ENCODE measurements at regions not wholly inside any gene's neighbourhood (a gene's known extent, or its start where the extent isn't known, plus 50 kb on each side); places are given as distances from the start of the nearest gene placed in this dataset.

GRCh38 chr5:110027527-110028322 lies 338.0 kb downstream of the MAN2A1 start:
- H3K4me1 ChIP-seq, result no peaks in the 10 kb centered on the region
- no peak for TF ChIP-seq POLR2A (IDR thresholded peaks at IDR 0.05)
- TF ChIP-seq POLR2AphosphoS5 (IDR thresholded peaks at IDR 0.05; ENCODE audit: insufficient read depth in 1 of 2, low read depth in 1 of 2), result no peak
- TF ChIP-seq, protein P1, sequence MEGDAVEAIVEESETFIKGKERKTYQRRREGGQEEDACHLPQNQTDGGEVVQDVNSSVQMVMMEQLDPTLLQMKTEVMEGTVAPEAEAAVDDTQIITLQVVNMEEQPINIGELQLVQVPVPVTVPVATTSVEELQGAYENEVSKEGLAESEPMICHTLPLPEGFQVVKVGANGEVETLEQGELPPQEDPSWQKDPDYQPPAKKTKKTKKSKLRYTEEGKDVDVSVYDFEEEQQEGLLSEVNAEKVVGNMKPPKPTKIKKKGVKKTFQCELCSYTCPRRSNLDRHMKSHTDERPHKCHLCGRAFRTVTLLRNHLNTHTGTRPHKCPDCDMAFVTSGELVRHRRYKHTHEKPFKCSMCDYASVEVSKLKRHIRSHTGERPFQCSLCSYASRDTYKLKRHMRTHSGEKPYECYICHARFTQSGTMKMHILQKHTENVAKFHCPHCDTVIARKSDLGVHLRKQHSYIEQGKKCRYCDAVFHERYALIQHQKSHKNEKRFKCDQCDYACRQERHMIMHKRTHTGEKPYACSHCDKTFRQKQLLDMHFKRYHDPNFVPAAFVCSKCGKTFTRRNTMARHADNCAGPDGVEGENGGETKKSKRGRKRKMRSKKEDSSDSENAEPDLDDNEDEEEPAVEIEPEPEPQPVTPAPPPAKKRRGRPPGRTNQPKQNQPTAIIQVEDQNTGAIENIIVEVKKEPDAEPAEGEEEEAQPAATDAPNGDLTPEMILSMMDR (IDR thresholded peaks at IDR 0.05), result no peak
- H3K9me3 ChIP-seq, result no peaks in the 10 kb centered on the region
- H3K27ac ChIP-seq, result no peak overlapping the region
- H3K36me3 ChIP-seq, result no peaks in the 10 kb centered on the region
- no peaks in the 10 kb centered on the region for H3K27me3 ChIP-seq
- no peak overlapping the region for H3K4me3 ChIP-seq
- intact Hi-C loops (cut with DNase I), result no loop called here
- DNase-seq (ENCODE audit: extremely low spot score in 2 of 2), result no peak

GRCh38 chr5:110031402-110032140 lies 341.8 kb downstream of the MAN2A1 start:
- no peak overlapping the region for H3K4me3 ChIP-seq
- H3K36me3 ChIP-seq, result no peaks in the 10 kb centered on the region
- H3K27me3 ChIP-seq, result no peaks in the 10 kb centered on the region
- no peak overlapping the region for H3K27ac ChIP-seq
- intact Hi-C loops (cut with DNase I), result no loop called here
- TF ChIP-seq POLR2AphosphoS5 (IDR thresholded peaks at IDR 0.05; ENCODE audit: insufficient read depth in 1 of 2, low read depth in 1 of 2) (no peak), POLR2A (IDR thresholded peaks at IDR 0.05) (no peak)
- TF ChIP-seq, protein P1 (IDR thresholded peaks at IDR 0.05), result no peak
- no peaks in the 10 kb centered on the region for H3K4me1 ChIP-seq
- H3K9me3 ChIP-seq, result no peaks in the 10 kb centered on the region
- no peak for DNase-seq (ENCODE audit: extremely low spot score in 2 of 2)

DNA sequence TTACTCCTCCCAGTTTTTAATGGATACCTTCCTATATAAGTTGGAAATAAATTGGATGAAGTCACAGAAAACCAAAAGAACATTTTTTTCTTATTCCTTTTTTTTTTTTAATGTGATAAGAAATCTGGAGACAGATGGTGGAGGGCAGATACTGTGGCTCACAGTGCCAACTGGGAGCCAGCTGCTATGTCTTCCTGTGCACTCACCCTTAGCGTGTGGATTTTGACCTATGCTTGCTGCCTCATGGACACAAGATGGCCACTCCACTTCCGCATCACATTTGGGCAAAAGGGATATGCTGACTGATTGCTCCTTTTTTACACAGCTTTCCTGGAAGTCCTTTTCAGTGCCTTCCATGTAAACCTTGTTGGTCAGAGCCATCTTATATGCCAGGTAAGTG lies 342.6 kb downstream of the MAN2A1 start:
- no peaks in the 10 kb centered on the region for H3K27me3 ChIP-seq
- intact Hi-C loops (cut with DNase I), result no loop called here
- TF ChIP-seq POLR2AphosphoS5 (IDR thresholded peaks at IDR 0.05; ENCODE audit: insufficient read depth in 1 of 2, low read depth in 1 of 2) (no peak), POLR2A (IDR thresholded peaks at IDR 0.05) (no peak)
- TF ChIP-seq, protein P1 (IDR thresholded peaks at IDR 0.05), result no peak
- no peak overlapping the region for H3K27ac ChIP-seq
- DNase-seq (ENCODE audit: extremely low spot score in 2 of 2), result no peak
- no peaks in the 10 kb centered on the region for H3K9me3 ChIP-seq
- H3K4me3 ChIP-seq, result no peak overlapping the region
- no peaks in the 10 kb centered on the region for H3K36me3 ChIP-seq
- no peaks in the 10 kb centered on the region for H3K4me1 ChIP-seq

DNA sequence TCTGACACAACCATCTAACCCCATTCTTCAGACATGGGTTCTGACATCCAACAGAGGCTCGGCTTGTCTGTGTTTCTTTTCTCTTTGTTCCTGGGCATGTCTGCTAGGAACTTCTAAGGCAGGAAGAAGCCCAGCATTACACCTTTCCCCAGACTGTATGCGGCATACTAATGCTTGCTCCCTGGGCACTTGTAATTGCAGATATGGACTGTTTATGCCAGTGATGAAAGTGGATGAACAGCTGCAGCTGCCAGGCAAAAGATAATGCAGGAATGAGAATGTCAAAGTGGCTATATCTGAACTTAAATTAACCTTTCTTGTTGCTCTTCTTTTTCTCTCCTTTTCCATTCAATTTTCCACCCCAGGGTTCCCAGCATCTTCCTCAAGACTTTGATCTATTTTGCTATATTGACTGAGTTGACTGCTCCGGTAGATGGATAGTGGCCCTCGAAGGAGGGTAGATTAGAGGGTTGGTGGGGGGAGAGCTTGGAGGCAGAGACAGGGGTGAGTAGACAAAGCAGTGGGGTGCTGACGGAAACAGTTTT lies 344.4 kb downstream of the MAN2A1 start:
- Histone ChIP-seq H3K36me3 (no peaks in the 10 kb centered on the region), H3K27ac (no peak overlapping the region), H3K27me3 (no peaks in the 10 kb centered on the region), H3K9me3 (no peaks in the 10 kb centered on the region), H3K4me3 (no peak overlapping the region), H3K4me1 (no peaks in the 10 kb centered on the region)
- intact Hi-C loops (cut with DNase I), result no loop called here
- DNase-seq (ENCODE audit: extremely low spot score in 2 of 2), result no peak
- TF ChIP-seq POLR2A (IDR thresholded peaks at IDR 0.05), result no peak
- TF ChIP-seq, protein P1 (IDR thresholded peaks at IDR 0.05), result no peak
- TF ChIP-seq POLR2AphosphoS5 (IDR thresholded peaks at IDR 0.05; ENCODE audit: insufficient read depth in 1 of 2, low read depth in 1 of 2), result no peak
